GM23338 (cell line): ENCODE measurements at regions not wholly inside any gene's neighbourhood (a gene's known extent, or its start where the extent isn't known, plus 50 kb on each side); places are given as distances from the start of the nearest gene placed in this dataset.

Experiments
- ATAC-seq: fragments of 200-7000 bp; cut with Tn5 transposase; 3 replicates; pipeline ENCODE4 v1.9.1; 2020
- DNase-seq: peaks from one replicate; pipeline ENCODE4 v3.0.0-alpha.2; 2015; ENCODE audit warnings: low spot score
- H2AFZ ChIP-seq: fragments of 200-600 bp; sonication (generic); 2 replicates; pipeline ENCODE4 v1.8.0; 2016; ENCODE audit warnings: antibody characterized with exemption, mild to moderate bottlenecking, moderate library complexity
- H3F3A ChIP-seq: fragments of 200-600 bp; sonication (generic); replicated peaks from 2 replicates; pipeline ENCODE4 v1.8.0; 2017; ENCODE audit warnings: antibody characterized with exemption, mixed run types, low read depth
- H3K27ac ChIP-seq: fragments of 200-600 bp; sonication (generic); 2 replicates; pipeline ENCODE4 v1.6.1; 2016; ENCODE audit warnings: low read depth
- H3K27me3 ChIP-seq: fragments of 200-600 bp; sonication (generic); 2 replicates; pipeline ENCODE4 v1.8.0; 2016; ENCODE audit warnings: mild to moderate bottlenecking, mixed run types, moderate library complexity; ENCODE audit not compliant: insufficient read depth
- H3K36me3 ChIP-seq: fragments of 200-600 bp; sonication (generic); 2 replicates; pipeline ENCODE4 v1.8.0; 2016; ENCODE audit warnings: mild to moderate bottlenecking; ENCODE audit not compliant: insufficient read depth
- H3K4me1 ChIP-seq: fragments of 200-600 bp; sonication (generic); 2 replicates; pipeline ENCODE4 v1.8.0; 2016; ENCODE audit warnings: mild to moderate bottlenecking, moderate library complexity; ENCODE audit not compliant: insufficient read depth
- H3K4me2 ChIP-seq: fragments of 200-600 bp; sonication (generic); 2 replicates; pipeline ENCODE4 v1.7.1; 2017; ENCODE audit warnings: mixed run types
- H3K4me3 ChIP-seq: fragments of 200-600 bp; sonication (generic); 2 replicates; pipeline ENCODE4 v1.6.1; 2016; ENCODE audit warnings: mixed run types
- H3K79me2 ChIP-seq: fragments of 200-600 bp; sonication (generic); replicated peaks from 2 replicates; pipeline ENCODE4 v1.8.0; 2017; ENCODE audit warnings: mild to moderate bottlenecking; ENCODE audit not compliant: insufficient read depth
- H3K9me2 ChIP-seq: fragments of 200-600 bp; sonication (generic); 2 replicates; pipeline ENCODE4 v1.8.0; 2017; ENCODE audit not compliant: insufficient read depth
- H4K20me1 ChIP-seq: fragments of 200-600 bp; sonication (generic); replicated peaks from 2 replicates; pipeline ENCODE4 v1.8.0; 2017; ENCODE audit warnings: mild to moderate bottlenecking; ENCODE audit not compliant: insufficient read depth
- H3K27ac Mint-ChIP-seq: 2 replicates; pipeline ENCODE4 v1.8.0; 2020; ENCODE audit warnings: inconsistent platforms, mild to moderate bottlenecking, moderate library complexity, mixed read lengths
- H3K27me3 Mint-ChIP-seq: 3 replicates; pipeline ENCODE4 v1.8.0; 2022; ENCODE audit warnings: low read depth, mild to moderate bottlenecking, moderate library complexity, mixed read lengths, inconsistent platforms; ENCODE audit not compliant: insufficient read depth, poor library complexity
- H3K36me3 Mint-ChIP-seq: 3 replicates; pipeline ENCODE4 v1.8.0; 2021; ENCODE audit warnings: low read depth, mild to moderate bottlenecking, inconsistent platforms, moderate library complexity, mixed read lengths
- H3K4me1 Mint-ChIP-seq: 3 replicates; pipeline ENCODE4 v1.8.0; 2020; ENCODE audit warnings: mild to moderate bottlenecking, inconsistent platforms, mixed read lengths
- H3K4me3 Mint-ChIP-seq: 3 replicates; pipeline ENCODE4 v1.8.0; 2021; ENCODE audit warnings: moderate library complexity, mild to moderate bottlenecking, inconsistent platforms, mixed read lengths
- H3K9me3 Mint-ChIP-seq: 3 replicates; pipeline ENCODE4 v1.8.0; 2020; ENCODE audit warnings: moderate library complexity, mild to moderate bottlenecking, inconsistent platforms, mixed read lengths
- CREB1 ChIP-seq: fragments of 250-450 bp; sonication (Bioruptor Pico); IDR thresholded peaks from 2 replicates; pipeline ENCODE4 v1.5.0; 2020; ENCODE audit warnings: low read depth, mild to moderate bottlenecking, moderate library complexity
- EZH2 ChIP-seq: fragments of 200-600 bp; sonication (generic); IDR thresholded peaks from one replicate; pipeline ENCODE4 v1.8.0; 2017; ENCODE audit warnings: antibody characterized with exemption, mild to moderate bottlenecking, low read depth; ENCODE audit not compliant: unreplicated experiment
- EZH2phosphoT487 ChIP-seq: fragments of 200-600 bp; sonication (generic); IDR thresholded peaks from one replicate; pipeline ENCODE4 v1.8.1; 2018; ENCODE audit warnings: antibody characterized with exemption; ENCODE audit not compliant: unreplicated experiment
- JUNB ChIP-seq: IDR thresholded peaks from one replicate; pipeline ENCODE4 v1.6.1; 2016; ENCODE audit warnings: antibody characterized with exemption; ENCODE audit not compliant: unreplicated experiment
- NANOG ChIP-seq: IDR thresholded peaks from 2 replicates; pipeline ENCODE4 v1.6.1; 2016; ENCODE audit warnings: antibody characterized with exemption, borderline replicate concordance
- POLR2AphosphoS5 ChIP-seq: IDR thresholded peaks from 2 replicates; pipeline ENCODE4 v1.6.1; 2016; ENCODE audit warnings: antibody characterized with exemption, low read depth
- STAT1 ChIP-seq: IDR thresholded peaks from one replicate; pipeline ENCODE4 v1.6.1; 2016; ENCODE audit warnings: antibody characterized with exemption; ENCODE audit not compliant: unreplicated experiment
- ZNF114 ChIP-seq: fragments of 250-450 bp; sonication (Bioruptor Pico); IDR thresholded peaks from 2 replicates; pipeline ENCODE4 v1.5.0; 2020; ENCODE audit warnings: mild to moderate bottlenecking, moderate library complexity
- ZNF331 ChIP-seq: fragments of 250-450 bp; sonication (Bioruptor Pico); IDR thresholded peaks from 2 replicates; pipeline ENCODE4 v1.5.0; 2020; ENCODE audit warnings: low read depth, mild to moderate bottlenecking, moderate library complexity
- TF ChIP-seq, protein P1 (sequence below): IDR thresholded peaks from 2 replicates; pipeline ENCODE4 v1.6.1; 2016; ENCODE audit warnings: antibody characterized with exemption
- TF ChIP-seq, protein P2 (sequence below): IDR thresholded peaks from one replicate; pipeline ENCODE4 v1.6.1; 2018; ENCODE audit warnings: antibody characterized with exemption; ENCODE audit not compliant: unreplicated experiment
- TF ChIP-seq, protein P3 (sequence below): fragments of 250-450 bp; sonication (Bioruptor Pico); IDR thresholded peaks from 2 replicates; pipeline ENCODE4 v1.5.0; 2020; ENCODE audit warnings: mild to moderate bottlenecking, moderate library complexity
- TF ChIP-seq, protein P4 (sequence below), 2 experiments: fragments of 200-600 bp in 1 of 2; sonication (generic) in 1 of 2; conservative IDR thresholded peaks; 2 replicates each; pipeline versions ENCODE4 v1.5.1 to v1.6.1; 2016 to 2017; ENCODE audit warnings: antibody characterized with exemption in 2 of 2, low read depth in 2 of 2, mild to moderate bottlenecking in 2 of 2, moderate library complexity in 1 of 2

DNA sequence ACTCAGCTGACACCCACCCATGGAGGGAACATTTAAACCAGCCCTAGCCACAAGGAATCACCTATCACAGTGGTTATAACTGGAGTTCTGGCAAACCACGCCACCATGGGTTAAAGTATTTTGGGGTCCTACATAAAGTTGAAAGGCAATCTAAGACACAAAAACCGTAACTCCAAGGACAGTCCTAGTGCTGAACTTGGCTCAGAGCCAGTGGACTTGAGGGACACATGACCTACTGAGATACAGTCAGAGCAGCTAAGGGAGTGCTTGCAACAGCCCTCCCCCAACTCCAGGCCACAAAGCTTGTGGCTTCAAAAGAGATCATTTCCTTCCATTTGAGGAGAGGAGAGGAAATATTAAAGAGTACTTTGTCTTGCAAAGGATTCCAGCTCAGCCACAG is 300.5 kb downstream of the FGF13 start:
- ATAC-seq (no peak), DNase-seq (no peak)
- Mint-ChIP-seq H3K36me3 (no peaks in the 10 kb centered on the region), H3K4me3 (no peak overlapping the region), H3K27ac (no peak overlapping the region), H3K9me3 (no peaks in the 10 kb centered on the region), H3K4me1 (no peaks in the 10 kb centered on the region), H3K27me3 (peaks cover 3% of the 10 kb centered on the region)
- H3K4me1 ChIP-seq = no peaks in the 10 kb centered on the region
- no peaks in the 10 kb centered on the region for H3K36me3 ChIP-seq
- no peak overlapping the region for H3K4me3 ChIP-seq
- H2AFZ ChIP-seq = no peak overlapping the region
- no peak overlapping the region for H3K4me2 ChIP-seq
- TF ChIP-seq STAT1 (no peak), NANOG (no peak), POLR2AphosphoS5 (no peak), ZNF114 (CRISPR knock-in tag) (no peak), ZNF331 (CRISPR knock-in tag) (no peak), JUNB (no peak), EZH2 (no peak), EZH2phosphoT487 (no peak), CREB1 (CRISPR knock-in tag) (no peak)
- TF ChIP-seq, protein P1, sequence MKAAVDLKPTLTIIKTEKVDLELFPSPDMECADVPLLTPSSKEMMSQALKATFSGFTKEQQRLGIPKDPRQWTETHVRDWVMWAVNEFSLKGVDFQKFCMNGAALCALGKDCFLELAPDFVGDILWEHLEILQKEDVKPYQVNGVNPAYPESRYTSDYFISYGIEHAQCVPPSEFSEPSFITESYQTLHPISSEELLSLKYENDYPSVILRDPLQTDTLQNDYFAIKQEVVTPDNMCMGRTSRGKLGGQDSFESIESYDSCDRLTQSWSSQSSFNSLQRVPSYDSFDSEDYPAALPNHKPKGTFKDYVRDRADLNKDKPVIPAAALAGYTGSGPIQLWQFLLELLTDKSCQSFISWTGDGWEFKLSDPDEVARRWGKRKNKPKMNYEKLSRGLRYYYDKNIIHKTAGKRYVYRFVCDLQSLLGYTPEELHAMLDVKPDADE = no peak
- TF ChIP-seq, protein P2, sequence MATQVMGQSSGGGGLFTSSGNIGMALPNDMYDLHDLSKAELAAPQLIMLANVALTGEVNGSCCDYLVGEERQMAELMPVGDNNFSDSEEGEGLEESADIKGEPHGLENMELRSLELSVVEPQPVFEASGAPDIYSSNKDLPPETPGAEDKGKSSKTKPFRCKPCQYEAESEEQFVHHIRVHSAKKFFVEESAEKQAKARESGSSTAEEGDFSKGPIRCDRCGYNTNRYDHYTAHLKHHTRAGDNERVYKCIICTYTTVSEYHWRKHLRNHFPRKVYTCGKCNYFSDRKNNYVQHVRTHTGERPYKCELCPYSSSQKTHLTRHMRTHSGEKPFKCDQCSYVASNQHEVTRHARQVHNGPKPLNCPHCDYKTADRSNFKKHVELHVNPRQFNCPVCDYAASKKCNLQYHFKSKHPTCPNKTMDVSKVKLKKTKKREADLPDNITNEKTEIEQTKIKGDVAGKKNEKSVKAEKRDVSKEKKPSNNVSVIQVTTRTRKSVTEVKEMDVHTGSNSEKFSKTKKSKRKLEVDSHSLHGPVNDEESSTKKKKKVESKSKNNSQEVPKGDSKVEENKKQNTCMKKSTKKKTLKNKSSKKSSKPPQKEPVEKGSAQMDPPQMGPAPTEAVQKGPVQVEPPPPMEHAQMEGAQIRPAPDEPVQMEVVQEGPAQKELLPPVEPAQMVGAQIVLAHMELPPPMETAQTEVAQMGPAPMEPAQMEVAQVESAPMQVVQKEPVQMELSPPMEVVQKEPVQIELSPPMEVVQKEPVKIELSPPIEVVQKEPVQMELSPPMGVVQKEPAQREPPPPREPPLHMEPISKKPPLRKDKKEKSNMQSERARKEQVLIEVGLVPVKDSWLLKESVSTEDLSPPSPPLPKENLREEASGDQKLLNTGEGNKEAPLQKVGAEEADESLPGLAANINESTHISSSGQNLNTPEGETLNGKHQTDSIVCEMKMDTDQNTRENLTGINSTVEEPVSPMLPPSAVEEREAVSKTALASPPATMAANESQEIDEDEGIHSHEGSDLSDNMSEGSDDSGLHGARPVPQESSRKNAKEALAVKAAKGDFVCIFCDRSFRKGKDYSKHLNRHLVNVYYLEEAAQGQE = no peak
- TF ChIP-seq, protein P3, sequence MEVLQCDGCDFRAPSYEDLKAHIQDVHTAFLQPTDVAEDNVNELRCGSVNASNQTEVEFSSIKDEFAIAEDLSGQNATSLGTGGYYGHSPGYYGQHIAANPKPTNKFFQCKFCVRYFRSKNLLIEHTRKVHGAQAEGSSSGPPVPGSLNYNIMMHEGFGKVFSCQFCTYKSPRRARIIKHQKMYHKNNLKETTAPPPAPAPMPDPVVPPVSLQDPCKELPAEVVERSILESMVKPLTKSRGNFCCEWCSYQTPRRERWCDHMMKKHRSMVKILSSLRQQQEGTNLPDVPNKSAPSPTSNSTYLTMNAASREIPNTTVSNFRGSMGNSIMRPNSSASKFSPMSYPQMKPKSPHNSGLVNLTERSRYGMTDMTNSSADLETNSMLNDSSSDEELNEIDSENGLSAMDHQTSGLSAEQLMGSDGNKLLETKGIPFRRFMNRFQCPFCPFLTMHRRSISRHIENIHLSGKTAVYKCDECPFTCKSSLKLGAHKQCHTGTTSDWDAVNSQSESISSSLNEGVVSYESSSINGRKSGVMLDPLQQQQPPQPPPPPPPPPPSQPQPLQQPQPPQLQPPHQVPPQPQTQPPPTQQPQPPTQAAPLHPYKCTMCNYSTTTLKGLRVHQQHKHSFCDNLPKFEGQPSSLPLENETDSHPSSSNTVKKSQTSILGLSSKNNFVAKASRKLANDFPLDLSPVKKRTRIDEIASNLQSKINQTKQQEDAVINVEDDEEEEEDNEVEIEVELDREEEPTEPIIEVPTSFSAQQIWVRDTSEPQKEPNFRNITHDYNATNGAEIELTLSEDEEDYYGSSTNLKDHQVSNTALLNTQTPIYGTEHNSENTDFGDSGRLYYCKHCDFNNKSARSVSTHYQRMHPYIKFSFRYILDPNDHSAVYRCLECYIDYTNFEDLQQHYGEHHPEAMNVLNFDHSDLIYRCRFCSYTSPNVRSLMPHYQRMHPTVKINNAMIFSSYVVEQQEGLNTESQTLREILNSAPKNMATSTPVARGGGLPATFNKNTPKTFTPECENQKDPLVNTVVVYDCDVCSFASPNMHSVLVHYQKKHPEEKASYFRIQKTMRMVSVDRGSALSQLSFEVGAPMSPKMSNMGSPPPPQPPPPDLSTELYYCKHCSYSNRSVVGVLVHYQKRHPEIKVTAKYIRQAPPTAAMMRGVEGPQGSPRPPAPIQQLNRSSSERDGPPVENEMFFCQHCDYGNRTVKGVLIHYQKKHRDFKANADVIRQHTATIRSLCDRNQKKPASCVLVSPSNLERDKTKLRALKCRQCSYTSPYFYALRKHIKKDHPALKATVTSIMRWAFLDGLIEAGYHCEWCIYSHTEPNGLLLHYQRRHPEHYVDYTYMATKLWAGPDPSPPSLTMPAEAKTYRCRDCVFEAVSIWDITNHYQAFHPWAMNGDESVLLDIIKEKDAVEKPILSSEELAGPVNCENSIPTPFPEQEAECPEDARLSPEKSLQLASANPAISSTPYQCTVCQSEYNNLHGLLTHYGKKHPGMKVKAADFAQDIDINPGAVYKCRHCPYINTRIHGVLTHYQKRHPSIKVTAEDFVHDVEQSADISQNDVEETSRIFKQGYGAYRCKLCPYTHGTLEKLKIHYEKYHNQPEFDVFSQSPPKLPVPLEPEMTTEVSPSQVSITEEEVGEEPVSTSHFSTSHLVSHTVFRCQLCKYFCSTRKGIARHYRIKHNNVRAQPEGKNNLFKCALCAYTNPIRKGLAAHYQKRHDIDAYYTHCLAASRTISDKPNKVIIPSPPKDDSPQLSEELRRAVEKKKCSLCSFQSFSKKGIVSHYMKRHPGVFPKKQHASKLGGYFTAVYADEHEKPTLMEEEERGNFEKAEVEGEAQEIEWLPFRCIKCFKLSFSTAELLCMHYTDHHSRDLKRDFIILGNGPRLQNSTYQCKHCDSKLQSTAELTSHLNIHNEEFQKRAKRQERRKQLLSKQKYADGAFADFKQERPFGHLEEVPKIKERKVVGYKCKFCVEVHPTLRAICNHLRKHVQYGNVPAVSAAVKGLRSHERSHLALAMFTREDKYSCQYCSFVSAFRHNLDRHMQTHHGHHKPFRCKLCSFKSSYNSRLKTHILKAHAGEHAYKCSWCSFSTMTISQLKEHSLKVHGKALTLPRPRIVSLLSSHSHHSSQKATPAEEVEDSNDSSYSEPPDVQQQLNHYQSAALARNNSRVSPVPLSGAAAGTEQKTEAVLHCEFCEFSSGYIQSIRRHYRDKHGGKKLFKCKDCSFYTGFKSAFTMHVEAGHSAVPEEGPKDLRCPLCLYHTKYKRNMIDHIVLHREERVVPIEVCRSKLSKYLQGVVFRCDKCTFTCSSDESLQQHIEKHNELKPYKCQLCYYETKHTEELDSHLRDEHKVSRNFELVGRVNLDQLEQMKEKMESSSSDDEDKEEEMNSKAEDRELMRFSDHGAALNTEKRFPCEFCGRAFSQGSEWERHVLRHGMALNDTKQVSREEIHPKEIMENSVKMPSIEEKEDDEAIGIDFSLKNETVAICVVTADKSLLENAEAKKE (CRISPR knock-in tag) = no peak
- TF ChIP-seq, protein P4, sequence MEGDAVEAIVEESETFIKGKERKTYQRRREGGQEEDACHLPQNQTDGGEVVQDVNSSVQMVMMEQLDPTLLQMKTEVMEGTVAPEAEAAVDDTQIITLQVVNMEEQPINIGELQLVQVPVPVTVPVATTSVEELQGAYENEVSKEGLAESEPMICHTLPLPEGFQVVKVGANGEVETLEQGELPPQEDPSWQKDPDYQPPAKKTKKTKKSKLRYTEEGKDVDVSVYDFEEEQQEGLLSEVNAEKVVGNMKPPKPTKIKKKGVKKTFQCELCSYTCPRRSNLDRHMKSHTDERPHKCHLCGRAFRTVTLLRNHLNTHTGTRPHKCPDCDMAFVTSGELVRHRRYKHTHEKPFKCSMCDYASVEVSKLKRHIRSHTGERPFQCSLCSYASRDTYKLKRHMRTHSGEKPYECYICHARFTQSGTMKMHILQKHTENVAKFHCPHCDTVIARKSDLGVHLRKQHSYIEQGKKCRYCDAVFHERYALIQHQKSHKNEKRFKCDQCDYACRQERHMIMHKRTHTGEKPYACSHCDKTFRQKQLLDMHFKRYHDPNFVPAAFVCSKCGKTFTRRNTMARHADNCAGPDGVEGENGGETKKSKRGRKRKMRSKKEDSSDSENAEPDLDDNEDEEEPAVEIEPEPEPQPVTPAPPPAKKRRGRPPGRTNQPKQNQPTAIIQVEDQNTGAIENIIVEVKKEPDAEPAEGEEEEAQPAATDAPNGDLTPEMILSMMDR (conservative IDR thresholded peaks at IDR 0.05; ENCODE audit: low read depth in 2 of 2) = no peak
- H3K27ac ChIP-seq = no peak overlapping the region
- no peaks in the 10 kb centered on the region for H4K20me1 ChIP-seq
- H3K27me3 ChIP-seq = no peaks in the 10 kb centered on the region
- no peaks in the 10 kb centered on the region for H3F3A ChIP-seq
- H3K9me2 ChIP-seq = no peaks in the 10 kb centered on the region
- no peaks in the 10 kb centered on the region for H3K79me2 ChIP-seq
